H1 (cell line): ENCODE measurements at regions not wholly inside any gene's neighbourhood (a gene's known extent, or its start where the extent isn't known, plus 50 kb on each side); places are given as distances from the start of the nearest gene placed in this dataset.

Source experiments
- POU5F1 ChIP-seq: IDR thresholded peaks from 2 replicates; pipeline ENCODE4 v1.6.1; 2011; ENCODE audit warnings: low read depth, mild to moderate bottlenecking, low read length, moderate library complexity

- no peak for TF ChIP-seq POU5F1
- TF ChIP-seq, all 59 proteins: peak for 15
Observed at GRCh38 chr12:65728848-65729793, 95.2 kb upstream of the HMGA2 start (continued).
